Fibroblast of the aortic adventitia (primary cell): ENCODE measurements at regions not wholly inside any gene's neighbourhood (a gene's known extent, or its start where the extent isn't known, plus 50 kb on each side); places are given as distances from the start of the nearest gene placed in this dataset.

Experiments used
- DNase-seq: peaks from one replicate; pipeline ENCODE4 v3.0.0-alpha.2; 2010; ENCODE audit warnings: low read depth
- H3K4me3 ChIP-seq: 2 replicates; pipeline ENCODE4 v1.5.1; 2011; ENCODE audit warnings: low read depth, mild to moderate bottlenecking, control low read depth, low read length, moderate library complexity
- TF ChIP-seq, protein P1 (sequence below): IDR thresholded peaks from 2 replicates; pipeline ENCODE4 v1.5.1; 2011; ENCODE audit warnings: mild to moderate bottlenecking, low read length, control low read depth, inconsistent platforms; ENCODE audit not compliant: insufficient read depth

DNA sequence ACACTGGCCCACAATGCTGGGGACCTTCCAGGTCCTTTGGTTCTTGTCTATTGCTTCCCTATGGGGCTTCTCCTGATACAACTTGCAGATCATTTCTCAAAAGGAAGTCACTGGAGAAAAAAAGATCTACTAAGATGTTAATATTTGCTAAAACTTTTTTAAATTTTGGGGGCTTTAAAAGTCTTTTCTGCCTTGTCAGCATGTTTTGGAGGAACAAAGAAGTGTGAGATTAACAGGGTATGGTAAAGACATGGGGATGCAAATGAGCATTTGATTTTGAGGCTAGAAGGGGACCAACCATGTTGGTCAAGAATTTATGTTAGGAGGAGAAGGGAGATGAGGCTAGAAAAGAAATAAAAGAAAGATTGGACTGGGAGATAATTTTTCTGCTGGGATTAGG, 515.4 kb downstream of the HTR7 start:
- H3K4me3 ChIP-seq, result no peak overlapping the region
- no peak for DNase-seq
- TF ChIP-seq, protein P1, sequence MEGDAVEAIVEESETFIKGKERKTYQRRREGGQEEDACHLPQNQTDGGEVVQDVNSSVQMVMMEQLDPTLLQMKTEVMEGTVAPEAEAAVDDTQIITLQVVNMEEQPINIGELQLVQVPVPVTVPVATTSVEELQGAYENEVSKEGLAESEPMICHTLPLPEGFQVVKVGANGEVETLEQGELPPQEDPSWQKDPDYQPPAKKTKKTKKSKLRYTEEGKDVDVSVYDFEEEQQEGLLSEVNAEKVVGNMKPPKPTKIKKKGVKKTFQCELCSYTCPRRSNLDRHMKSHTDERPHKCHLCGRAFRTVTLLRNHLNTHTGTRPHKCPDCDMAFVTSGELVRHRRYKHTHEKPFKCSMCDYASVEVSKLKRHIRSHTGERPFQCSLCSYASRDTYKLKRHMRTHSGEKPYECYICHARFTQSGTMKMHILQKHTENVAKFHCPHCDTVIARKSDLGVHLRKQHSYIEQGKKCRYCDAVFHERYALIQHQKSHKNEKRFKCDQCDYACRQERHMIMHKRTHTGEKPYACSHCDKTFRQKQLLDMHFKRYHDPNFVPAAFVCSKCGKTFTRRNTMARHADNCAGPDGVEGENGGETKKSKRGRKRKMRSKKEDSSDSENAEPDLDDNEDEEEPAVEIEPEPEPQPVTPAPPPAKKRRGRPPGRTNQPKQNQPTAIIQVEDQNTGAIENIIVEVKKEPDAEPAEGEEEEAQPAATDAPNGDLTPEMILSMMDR, result no peak

DNA sequence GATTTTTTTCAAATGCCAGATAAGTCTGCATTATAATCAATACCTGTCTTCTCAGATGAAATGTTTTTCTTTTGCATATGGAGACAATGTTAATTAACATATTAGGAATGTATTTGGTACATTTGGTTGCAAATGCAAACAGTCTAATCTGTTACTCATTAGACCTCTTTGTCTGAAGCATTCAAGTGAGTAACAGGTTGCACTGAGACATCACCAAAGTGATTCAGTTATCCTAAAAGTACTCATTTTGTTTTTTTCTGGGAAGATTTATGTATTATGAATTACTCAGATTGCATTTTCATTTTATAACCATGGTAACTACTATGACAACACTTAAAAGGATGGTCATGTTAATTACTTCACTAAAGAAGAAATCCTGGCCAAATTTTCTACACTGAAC, 513.6 kb downstream of the HTR7 start:
- H3K4me3 ChIP-seq, result no peak overlapping the region
- TF ChIP-seq, protein P1, result no peak
- no peak for DNase-seq

GRCh38 chr10:90347239-90347638, 510.6 kb downstream of the HTR7 start:
- DNase-seq, result no peak
- H3K4me3 ChIP-seq, result no peak overlapping the region
- TF ChIP-seq, protein P1, result no peak

GRCh38 chr10:90350122-90350521, 507.7 kb downstream of the HTR7 start:
- no peak for DNase-seq
- no peak overlapping the region for H3K4me3 ChIP-seq
- TF ChIP-seq, protein P1, result no peak

DNA sequence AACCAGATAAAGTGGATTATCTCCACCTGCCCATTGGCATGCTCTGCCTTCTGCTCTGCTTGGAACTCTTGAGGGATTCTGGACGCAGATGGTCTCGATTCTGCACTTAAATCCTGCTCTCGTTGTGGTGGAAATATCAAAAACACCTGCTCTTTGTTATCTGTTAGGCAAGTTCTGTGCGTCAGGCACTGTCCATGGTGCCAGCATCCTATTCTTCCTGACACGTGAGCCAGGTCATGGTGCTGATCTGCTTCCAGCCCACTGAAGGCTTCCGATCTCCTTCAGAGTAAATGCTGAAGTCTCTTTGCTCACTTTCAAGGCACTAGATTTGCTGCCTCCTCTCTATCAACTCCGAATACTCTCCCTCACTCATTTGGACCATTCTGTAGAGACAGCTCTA, 505.6 kb downstream of the HTR7 start:
- no peak for DNase-seq
- H3K4me3 ChIP-seq, result no peak overlapping the region
- TF ChIP-seq, protein P1, result no peak

DNA sequence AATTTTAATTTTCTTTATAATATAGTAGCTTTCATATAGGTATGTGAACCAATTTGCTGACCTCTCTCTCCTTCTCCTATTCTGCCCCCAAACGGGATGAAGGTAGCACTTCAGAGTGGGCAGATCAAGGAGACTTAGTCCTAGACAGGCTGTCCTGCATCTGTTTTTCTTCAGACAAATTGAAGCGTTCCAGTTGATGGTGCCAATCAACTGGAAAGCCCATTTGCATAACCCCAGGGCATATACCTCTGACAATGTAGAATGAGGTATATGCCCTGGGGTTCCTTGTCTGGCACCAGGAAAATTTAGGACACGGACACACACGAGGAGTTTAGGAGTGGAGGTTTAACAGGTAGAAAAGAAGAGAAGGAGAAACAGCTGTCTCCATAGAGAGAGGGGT, 502.9 kb downstream of the HTR7 start:
- TF ChIP-seq, protein P1, result no peak
- DNase-seq, result no peak
- H3K4me3 ChIP-seq, result no peak overlapping the region

DNA sequence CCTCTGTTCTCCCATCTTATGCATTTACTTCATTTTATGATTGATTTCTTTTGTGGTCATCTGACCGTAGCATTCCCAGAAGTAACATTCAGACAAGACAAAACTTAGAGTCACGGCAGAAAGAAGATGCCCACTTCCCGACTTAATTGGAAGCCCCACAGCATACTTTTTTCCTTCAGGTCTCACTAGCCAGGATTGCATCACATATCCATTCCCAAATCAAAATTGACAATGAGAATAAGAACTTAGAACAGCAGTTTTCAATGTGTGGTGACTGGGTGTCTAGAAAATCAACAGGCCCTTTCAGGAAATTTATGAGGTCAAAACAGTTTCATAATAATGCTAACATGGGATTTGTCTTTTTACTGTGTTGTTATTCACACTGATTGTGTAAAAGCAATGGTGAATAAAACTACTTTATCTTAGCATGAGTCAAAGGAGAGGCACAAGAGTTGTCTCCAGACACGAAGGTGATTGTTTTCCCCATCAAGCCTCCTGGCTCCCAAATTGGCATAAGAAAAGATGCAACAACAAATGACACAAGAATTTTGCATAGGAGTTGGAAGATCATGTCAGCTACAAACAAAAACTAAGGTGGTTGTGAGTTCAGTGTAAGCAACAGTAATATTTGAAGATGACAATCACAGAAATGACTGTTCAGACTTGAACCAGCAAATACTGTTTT, 493.9 kb downstream of the HTR7 start:
- TF ChIP-seq, protein P1, result no peak
- DNase-seq, result no peak
- no peak overlapping the region for H3K4me3 ChIP-seq
